HG02798 (cell line): ENCODE measurements at regions not wholly inside any gene's neighbourhood (a gene's known extent, or its start where the extent isn't known, plus 50 kb on each side); places are given as distances from the start of the nearest gene placed in this dataset.
"Not testable (repeated sequence)": the region's sequence is repeated elsewhere in the genome, so short reads cannot be mapped to it uniquely, and the experiment has no call there.

ENCODE experiments used
- ATAC-seq: cut with Tn5 transposase; IDR thresholded peaks from one replicate; pipeline ENCODE4 v1.9.1; 2021; ENCODE audit warnings: mild to moderate bottlenecking; ENCODE audit not compliant: unreplicated experiment, poor library complexity

GRCh38 chr20:55555075-55555650 lies 450.2 kb downstream of the CBLN4 start:
- no peak for ATAC-seq

GRCh38 chr20:55544638-55545037 lies 460.7 kb downstream of the CBLN4 start:
- ATAC-seq: no peak

GRCh38 chr20:55540486-55540885 lies 464.8 kb downstream of the CBLN4 start:
- no peak for ATAC-seq

GRCh38 chr20:55540013-55540412 lies 465.3 kb downstream of the CBLN4 start:
- no peak for ATAC-seq

GRCh38 chr20:55538261-55538908 lies 466.9 kb downstream of the CBLN4 start:
- ATAC-seq: no peak

- ATAC-seq: no peak
Observed at GRCh38 chr20:55535366-55535765, 470.0 kb downstream of the CBLN4 start.

- no peak for ATAC-seq
Observed at GRCh38 chr20:55533632-55534031, 471.7 kb downstream of the CBLN4 start.

GRCh38 chr20:55530763-55531162 lies 474.6 kb downstream of the CBLN4 start:
- no peak for ATAC-seq

- ATAC-seq: no peak
Observed at GRCh38 chr20:55528482-55528881, 476.8 kb downstream of the CBLN4 start.

GRCh38 chr20:55522296-55522815 lies 483.0 kb downstream of the CBLN4 start:
- no peak for ATAC-seq

- ATAC-seq: not testable (repeated sequence)
Observed at GRCh38 chr20:55517584-55517983, 487.7 kb downstream of the CBLN4 start.

GRCh38 chr20:55515832-55516231 lies 489.5 kb downstream of the CBLN4 start:
- ATAC-seq: no peak

GRCh38 chr20:55514531-55514930 lies 490.8 kb downstream of the CBLN4 start:
- ATAC-seq: no peak

- ATAC-seq: no peak
Observed at GRCh38 chr20:55513954-55514353, 491.4 kb downstream of the CBLN4 start.

GRCh38 chr20:55500130-55500529 lies 505.2 kb downstream of the CBLN4 start:
- no peak for ATAC-seq

- no peak for ATAC-seq
Observed at GRCh38 chr20:55488593-55488992, 516.7 kb downstream of the CBLN4 start.

- ATAC-seq: no peak
Observed at GRCh38 chr20:55478724-55479450, 526.4 kb downstream of the CBLN4 start.

GRCh38 chr20:55472704-55473103 lies 532.6 kb downstream of the CBLN4 start:
- no peak for ATAC-seq

- no peak for ATAC-seq
Observed at GRCh38 chr20:55471052-55472006, 534.0 kb downstream of the CBLN4 start.

GRCh38 chr20:55469074-55469473 lies 536.2 kb downstream of the CBLN4 start:
- ATAC-seq: no peak
